ENCODE measurements at regions not wholly inside any gene's neighbourhood (a gene's known extent, or its start where the extent isn't known, plus 50 kb on each side); places are given as distances from the start of the nearest gene placed in this dataset.

DNA sequence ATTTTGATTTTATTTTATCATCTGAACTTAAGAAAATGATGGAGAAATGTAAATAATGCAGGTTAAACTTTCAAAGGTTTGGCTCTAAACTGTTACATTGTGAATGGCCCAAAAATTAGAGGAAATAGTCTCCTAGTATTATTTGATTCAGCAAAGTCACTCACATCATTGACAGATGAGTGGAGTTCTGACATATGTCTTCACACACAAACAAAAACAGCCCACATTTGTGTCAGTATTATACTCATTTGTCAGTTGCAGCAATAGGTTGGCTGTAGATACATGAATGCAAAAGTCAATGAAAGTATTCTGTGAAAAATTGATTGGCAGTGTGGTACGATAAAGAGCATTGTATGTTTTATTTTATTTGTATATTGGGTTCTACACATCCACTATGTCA, 108.8 kb upstream of the BMPER start:
- TF ChIP-seq ZKSCAN1 (IDR thresholded peaks at IDR 0.05; ENCODE audit: low read depth, low read length) (no peak), ZNF445 (CRISPR knock-in tag; IDR thresholded peaks at IDR 0.05; ENCODE audit: low read depth) (no peak), CTCF (IDR thresholded peaks at IDR 0.05 in 2 of 3, conservative IDR thresholded peaks at IDR 0.05 in 1 of 3; ENCODE audit: insufficient read depth in 2 of 3, low read depth in 1 of 3, low read length in 3 of 3) (no peak), ZNF253 (CRISPR knock-in tag; conservative IDR thresholded peaks at IDR 0.05) (no peak), CHD1 (IDR thresholded peaks at IDR 0.05; ENCODE audit: low read length) (no peak), POLR2A (conservative IDR thresholded peaks at IDR 0.05) (no peak), CCAR2 (IDR thresholded peaks at IDR 0.05; ENCODE audit: low read depth, low read length) (no peak), ZNF23 (CRISPR knock-in tag; IDR thresholded peaks at IDR 0.05) (no peak), ZNF12 (CRISPR knock-in tag; IDR thresholded peaks at IDR 0.05) (no peak)
- TF ChIP-seq, protein P1, sequence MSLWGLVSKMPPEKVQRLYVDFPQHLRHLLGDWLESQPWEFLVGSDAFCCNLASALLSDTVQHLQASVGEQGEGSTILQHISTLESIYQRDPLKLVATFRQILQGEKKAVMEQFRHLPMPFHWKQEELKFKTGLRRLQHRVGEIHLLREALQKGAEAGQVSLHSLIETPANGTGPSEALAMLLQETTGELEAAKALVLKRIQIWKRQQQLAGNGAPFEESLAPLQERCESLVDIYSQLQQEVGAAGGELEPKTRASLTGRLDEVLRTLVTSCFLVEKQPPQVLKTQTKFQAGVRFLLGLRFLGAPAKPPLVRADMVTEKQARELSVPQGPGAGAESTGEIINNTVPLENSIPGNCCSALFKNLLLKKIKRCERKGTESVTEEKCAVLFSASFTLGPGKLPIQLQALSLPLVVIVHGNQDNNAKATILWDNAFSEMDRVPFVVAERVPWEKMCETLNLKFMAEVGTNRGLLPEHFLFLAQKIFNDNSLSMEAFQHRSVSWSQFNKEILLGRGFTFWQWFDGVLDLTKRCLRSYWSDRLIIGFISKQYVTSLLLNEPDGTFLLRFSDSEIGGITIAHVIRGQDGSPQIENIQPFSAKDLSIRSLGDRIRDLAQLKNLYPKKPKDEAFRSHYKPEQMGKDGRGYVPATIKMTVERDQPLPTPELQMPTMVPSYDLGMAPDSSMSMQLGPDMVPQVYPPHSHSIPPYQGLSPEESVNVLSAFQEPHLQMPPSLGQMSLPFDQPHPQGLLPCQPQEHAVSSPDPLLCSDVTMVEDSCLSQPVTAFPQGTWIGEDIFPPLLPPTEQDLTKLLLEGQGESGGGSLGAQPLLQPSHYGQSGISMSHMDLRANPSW (CRISPR knock-in tag; IDR thresholded peaks at IDR 0.05) = no peak
